H54 (cell line): ENCODE measurements at regions not wholly inside any gene's neighbourhood (a gene's known extent, or its start where the extent isn't known, plus 50 kb on each side); places are given as distances from the start of the nearest gene placed in this dataset.
"Not testable (repeated sequence)": the region's sequence is repeated elsewhere in the genome, so short reads cannot be mapped to it uniquely, and the experiment has no call there.

Experiments used
- DNase-seq: peaks from one replicate; pipeline ENCODE4 v3.0.0; 2011; ENCODE audit warnings: low spot score, mixed read lengths; ENCODE audit not compliant: insufficient read length
- FAIRE-seq: peaks from 3 replicates; lab custom pipeline; 2011; peaks lifted over from hg19 to GRCh38; lab: Jason Lieb, UNC
- POLR2A ChIP-seq: IDR thresholded peaks from 2 replicates; pipeline ENCODE4 v1.6.1; 2011; ENCODE audit warnings: low read depth, mild to moderate bottlenecking, low read length

DNA sequence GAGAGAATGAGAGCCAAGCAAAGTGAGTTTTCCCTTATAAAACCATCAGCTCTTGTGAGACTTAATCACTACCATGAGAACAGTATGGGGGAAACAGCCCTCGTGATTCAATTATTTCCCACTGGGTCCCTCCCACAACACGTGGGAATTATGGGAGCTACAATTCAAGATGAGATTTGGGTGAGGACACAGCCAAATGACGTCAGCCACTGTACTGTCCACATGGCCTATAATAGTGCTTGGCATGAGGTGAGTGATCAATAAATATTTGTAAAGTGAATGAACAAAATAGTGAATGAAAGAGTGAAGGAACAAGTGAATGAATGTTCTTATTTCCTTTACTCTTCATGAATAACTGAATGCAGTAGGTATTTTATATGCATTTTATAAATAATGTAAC lies 199.1 kb upstream of the GOT2 start:
- TF ChIP-seq POLR2A: no peak
- DNase-seq: no peak
- FAIRE-seq: no peak

DNA sequence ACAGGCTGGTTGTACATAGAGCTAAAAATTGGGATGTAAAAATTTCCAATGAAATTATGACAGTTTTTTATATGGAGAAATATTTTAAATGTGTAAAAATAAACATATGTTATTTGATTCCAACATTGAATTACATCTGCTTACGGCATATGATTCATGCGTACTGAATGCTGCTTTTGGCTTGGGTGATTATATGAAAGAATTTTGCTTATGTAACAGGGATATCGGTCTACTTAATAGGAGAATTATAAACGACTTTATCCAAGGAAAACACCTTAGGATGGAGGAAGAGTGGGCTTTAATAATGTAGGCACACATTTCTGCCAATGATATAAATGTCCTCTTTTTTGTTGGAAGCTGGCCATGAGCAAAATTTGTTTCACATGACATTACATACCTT lies 197.3 kb upstream of the GOT2 start:
- TF ChIP-seq POLR2A: no peak
- FAIRE-seq (no peak), DNase-seq (no peak)

DNA sequence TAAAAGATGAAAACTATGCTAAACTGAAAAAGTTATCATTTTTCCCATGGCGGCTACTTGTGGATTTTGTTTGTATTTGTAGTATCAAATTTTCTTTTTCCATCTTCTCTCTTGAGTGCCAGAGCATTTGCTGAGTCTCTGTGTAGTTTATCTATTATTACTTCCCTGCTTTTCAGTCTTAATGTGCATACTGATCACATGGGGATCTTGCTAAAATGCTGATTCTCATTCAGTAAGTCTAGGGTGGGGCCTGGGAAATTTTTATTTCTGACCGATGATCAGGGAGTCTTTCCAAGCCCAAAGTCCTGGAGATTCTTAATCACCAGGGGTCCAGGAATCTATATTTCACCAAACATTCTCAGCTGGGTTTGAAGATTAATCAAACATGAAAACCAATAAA lies 189.0 kb upstream of the GOT2 start:
- no peak for DNase-seq

DNA sequence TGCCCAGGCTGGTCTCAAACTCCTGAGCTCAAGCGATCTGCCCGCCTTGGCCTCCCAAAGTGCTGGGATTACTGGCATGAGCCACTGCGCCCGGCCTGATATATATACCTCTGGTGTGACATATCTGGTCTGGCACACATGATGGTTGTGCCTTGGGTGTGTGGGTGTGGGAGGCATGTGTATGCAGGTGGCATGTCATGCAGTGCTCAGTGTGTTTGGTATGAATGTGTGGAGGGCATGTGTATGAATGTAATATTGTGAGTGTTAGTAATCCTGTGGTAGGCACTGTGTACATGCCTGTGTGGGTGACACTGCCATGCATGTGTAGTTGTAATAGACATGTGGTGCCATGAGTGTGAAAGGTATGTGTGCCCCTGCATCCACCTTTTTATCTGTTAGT lies 179.3 kb upstream of the GOT2 start:
- no peak for DNase-seq
- no peak for TF ChIP-seq POLR2A
- FAIRE-seq: no peak

More for the DNA sequence above, 189.0 kb upstream of the GOT2 start:
- no peak for FAIRE-seq
- no peak for TF ChIP-seq POLR2A

DNA sequence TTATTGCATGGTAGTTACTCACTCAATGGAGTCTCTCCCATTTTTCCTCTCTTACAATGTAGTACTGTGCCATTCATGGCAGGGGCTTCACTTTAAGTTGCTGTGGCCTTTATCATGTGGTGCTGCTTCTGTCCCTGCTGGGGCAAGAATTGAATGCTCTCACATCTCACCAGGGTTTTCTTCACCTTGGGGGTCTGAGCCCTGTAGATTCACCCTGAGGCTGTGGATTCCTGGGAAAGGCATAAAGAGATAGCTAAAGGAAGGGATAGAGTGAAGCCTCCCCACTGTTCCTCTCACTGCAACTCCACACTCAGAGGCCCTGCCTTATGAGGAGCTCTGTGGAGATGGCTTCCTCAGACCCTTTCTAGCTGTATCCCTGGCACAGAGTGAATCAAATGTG lies 178.5 kb upstream of the GOT2 start:
- FAIRE-seq (no peak), DNase-seq (no peak)
- TF ChIP-seq POLR2A: no peak

DNA sequence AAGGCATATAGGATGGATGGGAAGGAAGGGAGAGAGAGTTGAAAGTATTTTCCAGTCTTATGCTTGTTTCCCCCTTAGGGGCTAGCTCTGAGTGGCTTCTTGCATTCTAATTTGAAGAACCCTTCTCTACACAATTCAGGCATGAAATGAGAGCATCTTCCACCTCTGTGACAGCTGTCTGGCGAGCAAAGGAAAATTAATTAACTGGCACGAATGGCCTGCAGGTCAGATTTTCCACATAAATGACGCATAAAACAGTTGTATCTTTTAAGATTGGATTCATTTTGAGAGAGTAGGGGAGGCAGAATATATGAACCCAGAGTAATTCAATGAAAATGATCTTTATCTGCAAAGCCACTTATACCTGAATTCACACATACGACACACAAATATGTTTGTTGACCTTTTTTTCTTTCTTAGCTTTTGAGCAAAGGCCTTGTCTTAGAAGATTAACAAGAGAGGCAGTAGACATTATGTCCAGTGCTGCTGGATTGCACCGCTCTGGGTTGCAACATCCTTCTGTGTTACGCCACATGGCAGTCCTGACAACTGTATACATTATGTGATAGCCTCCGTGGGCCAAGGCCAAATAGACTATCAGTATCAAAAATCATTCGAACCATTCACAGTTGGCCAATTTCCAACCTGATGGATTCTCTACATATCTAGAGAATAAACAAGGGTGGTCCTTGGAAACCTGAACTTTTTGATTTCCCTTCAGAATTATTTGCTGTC lies 173.0 kb upstream of the GOT2 start:
- no peak for TF ChIP-seq POLR2A
- no peak for DNase-seq
- FAIRE-seq: no peak

DNA sequence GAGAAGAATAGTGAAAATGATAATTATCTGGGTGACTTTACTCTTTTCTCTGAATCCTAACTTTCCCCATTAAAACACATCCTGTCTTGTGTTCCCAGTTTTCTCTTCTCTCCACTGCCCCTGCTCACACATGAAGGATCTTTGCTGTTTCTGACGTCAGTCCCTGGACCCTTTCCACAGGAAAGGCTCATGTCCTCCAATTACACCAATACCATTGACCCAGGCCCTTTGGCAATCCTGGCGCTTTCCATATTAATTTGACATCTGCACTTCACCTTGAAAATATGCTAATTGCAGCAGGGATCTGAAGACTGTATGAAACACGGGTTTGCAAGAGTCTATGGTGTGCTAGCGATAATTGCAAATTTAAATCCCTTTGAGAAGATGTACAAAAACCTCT lies 170.2 kb upstream of the GOT2 start:
- FAIRE-seq (no peak), DNase-seq (no peak)
- no peak for TF ChIP-seq POLR2A

DNA sequence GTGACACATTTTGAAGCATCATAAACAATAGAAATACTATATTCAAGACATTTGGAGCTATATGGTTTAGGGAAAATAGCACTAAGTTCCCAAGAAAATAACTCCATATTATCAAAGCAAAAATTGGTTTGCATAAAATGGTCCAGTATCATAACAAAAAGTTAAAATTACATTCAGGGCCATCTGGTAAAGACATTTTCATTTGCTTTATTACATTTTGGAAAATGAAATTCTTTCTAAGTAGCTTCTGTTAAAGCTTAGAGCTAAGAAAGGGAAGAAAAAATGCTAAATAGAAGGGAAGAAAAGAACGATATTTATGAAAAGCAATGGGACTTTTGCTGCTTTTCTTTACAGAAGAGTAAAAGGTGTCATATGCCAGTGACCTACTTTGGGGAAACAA lies 155.4 kb upstream of the GOT2 start:
- TF ChIP-seq POLR2A: no peak
- DNase-seq (no peak), FAIRE-seq (no peak)

DNA sequence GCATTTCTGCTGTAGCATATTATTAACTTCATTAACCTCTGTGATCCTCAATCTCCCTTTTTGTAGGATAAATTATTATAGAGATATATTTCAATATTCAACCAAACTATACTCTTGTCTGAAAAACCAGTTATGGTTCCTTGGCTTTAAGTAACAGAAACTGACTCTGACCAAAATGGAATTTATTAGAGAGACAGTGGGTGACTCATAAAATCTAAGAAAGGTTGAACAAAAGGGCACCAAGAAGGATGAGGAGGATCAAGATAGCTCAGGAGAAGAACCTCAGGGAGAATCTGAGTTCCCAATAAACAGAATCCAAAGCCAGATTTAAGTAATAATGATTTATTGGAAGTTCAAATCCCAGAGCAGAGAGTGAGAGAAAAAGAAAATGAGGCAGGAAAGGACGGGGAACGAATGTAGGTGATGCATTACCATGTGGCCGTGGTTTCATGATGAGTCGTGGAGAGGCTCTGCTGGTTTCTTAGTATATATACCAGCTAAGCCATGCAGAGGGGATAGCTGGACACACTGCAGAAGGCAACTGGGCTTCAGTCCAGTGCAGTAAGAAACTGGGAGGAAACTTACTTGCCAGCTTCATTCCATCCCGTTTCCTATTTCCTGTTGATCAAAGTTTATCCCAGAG lies 151.5 kb upstream of the GOT2 start:
- TF ChIP-seq POLR2A: no peak
- no peak for FAIRE-seq
- DNase-seq: no peak

DNA sequence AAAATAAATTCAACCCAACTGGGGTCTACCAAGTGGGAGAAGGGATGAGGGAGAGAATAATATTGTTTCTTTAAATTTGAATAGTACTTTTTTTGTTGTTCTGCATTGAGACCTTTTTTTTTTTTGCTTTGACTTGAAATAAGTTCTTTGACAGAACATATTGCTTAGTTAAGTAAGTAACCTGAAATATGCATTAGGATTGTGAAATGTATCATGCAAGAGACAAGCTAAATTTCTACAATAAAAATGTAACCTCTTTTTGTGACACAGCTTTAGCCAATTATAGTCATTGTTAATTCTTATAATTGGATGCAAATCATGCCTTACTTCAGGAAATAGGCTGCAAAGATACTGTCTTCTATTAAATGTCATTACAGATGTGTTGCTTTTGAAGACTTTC lies 150.0 kb upstream of the GOT2 start:
- DNase-seq (no peak), FAIRE-seq (no peak)
- no peak for TF ChIP-seq POLR2A

DNA sequence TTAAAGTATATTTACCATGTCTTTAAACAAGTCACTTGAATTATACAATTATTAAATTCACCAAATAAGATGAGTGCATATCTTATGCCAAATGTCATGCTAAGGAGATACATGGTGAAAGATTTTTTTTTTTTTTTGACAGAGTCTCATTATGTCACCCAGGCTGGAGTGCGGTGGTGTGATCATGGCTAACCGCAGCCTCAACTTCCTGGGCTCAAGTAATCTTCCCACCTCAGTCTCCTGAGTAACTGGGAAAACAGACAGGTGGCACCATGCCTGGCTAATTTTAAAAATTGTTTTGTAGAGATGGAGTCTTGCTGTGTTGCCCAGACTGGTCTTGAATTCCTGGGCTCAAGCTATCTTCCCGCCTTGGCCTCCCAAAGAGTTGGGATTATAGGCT lies 149.0 kb upstream of the GOT2 start:
- DNase-seq: no peak
- FAIRE-seq: no peak
- TF ChIP-seq POLR2A: no peak

DNA sequence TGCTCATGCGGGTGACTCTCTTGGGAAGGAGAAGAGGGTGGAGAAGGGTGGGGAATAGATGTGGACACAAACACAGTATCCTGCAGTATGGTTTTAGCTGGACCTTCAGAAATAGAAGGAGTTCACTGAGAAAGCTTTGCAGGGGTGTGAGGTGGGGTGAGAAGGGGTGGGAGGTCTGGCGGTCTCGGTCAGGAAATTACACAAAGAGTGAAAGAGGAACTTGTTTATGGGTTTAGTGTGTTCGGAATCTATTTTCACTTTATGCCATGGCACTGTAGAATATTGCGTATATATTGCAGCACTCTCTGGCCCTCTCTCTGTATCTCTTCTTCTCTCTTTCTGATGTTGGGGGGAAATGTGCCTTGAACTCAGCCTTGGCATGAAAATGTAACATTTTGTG lies 148.2 kb upstream of the GOT2 start:
- TF ChIP-seq POLR2A: no peak
- FAIRE-seq (no peak), DNase-seq (no peak)

DNA sequence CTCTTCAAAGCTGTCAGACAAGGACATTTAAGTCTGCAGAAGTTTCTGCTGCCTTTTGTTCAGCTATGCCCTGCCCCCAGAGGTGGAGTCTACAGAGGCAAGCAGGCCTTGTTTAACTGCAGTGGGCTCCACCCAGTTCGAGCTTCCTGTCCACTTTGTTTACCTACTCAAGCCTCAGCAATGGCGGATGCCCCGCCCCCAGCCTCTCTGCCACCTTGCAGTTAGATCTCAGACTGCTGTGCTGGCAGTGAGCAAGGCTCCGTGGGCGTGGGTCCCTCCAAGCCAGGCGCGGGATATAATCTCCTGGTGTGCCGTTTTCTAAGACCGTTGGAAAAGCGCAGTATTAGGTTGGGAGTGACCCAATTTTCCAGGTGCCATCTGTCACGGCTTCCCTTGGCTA lies 144.5 kb upstream of the GOT2 start:
- DNase-seq, FAIRE-seq: not testable (repeated sequence)

DNA sequence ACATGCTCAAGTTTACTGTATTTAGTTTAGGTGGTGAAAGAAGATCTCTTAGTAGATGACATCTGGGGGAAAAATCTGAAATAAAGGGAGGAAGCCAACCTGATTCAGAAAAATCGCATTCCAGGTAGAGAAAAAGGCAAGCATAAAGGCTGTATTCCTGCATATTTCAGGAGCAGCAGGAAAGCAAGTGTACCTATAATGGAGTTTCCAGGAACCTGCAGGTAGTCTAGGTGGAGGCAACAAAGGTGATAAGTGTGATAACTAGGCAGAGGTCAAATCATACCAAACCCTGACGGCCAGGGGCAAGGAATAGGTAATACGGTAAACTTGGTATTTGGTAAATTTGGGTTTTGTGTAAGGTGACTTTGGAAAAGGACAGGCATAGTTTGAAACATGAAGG lies 132.8 kb upstream of the GOT2 start:
- no peak for TF ChIP-seq POLR2A
- FAIRE-seq (no peak), DNase-seq (no peak)

DNA sequence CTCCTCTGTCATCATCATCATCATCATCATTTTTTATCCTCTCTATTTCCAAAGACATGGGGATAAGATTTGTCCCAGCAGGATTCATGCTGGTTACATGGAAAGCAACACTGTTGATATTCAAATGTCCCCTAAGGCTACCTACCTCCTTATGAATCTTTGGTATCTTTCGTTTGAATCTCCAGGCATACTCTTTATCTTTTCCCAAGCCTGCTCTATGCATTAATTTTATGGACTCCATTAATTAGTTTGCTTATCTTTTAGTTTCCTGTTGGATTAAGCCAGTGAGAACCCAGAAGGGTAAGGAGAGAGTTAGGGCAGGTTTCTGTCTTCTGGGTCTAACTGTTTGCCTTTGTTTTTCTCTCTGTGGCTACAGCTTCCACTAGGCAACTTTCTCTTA lies 129.6 kb upstream of the GOT2 start:
- no peak for TF ChIP-seq POLR2A
- DNase-seq (no peak), FAIRE-seq (no peak)
